Stimulated activated CD8-positive, alpha-beta memory T cell treated with anti-CD3 and anti-CD28 coated beads, Interleukin-12 subunit alpha, Interleukin-12 subunit beta, amount 100 ng/mL, for 1 hour (primary cell): ENCODE measurements at regions not wholly inside any gene's neighbourhood (a gene's known extent, or its start where the extent isn't known, plus 50 kb on each side); places are given as distances from the start of the nearest gene placed in this dataset.

ENCODE experiments used
- DNase-seq: peaks from one replicate; pipeline ENCODE4 v3.0.0-alpha.2; 2020; ENCODE audit warnings: low read depth

DNA sequence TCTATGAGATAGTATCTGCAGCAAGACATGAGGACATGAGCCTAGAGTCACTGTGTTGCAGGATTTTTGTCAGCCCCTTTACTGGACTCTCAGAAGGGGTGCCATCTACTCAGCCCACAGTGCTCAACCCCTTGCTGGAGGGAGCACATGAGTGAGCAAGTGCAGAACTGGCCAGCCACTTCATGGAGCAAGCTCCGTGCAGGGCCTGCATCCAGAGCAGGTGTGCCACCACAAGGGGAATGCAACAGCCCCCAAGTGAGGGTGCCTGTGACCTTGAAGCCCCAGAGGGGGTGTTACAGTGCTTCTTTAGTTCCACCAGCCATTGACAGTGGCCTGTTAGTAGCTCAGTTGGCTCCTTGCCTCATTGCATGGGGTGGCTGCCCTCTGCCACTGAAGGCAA lies 649.7 kb downstream of the PLPP3 start:
- DNase-seq, result no peak

DNA sequence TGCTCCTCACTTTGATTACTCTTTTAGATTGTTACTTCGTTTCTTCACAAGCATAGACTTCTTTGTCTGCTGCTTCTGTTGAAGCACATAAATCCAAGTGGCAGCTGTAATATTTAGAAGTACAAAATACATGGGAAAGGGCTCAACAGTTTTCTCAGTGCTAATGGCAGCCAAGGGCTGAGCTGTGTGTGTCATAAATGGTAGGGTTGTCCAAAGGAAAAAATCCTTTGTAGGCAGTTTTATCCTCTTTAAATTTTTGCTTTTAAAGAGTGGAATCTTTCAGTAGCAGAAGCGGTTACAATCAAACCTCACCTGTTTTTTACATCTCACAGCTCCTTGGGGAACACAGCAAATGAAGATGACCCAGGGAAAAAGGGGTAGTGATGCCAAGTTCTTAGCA lies 650.8 kb downstream of the PLPP3 start:
- no peak for DNase-seq

DNA sequence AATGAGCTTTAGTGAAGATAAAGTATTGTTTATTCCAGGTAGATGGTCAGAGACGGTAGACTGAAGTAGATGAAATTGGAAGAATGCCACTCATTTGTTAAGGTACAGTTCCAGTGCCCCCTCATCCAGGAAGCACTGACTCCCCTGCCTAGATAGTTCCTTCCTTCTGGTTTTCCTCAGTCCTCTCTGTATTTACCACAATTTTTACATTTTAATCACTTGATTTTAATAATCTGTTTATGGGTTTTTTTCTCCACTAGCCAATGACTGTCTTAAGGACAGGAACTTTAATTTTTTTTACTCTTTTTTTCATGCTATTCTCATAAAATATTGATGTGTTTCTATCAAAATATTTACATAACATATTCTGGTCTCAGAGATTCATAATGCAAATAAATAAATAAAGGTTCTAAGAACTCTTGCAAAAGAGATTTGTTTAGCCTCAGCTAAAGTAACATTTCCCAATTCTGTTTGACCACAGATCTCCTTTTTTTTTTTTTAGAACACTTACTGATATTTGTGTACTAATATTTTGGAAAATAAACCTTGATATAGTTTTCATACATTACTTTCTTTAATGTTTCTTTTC lies 651.6 kb downstream of the PLPP3 start:
- DNase-seq, result no peak

DNA sequence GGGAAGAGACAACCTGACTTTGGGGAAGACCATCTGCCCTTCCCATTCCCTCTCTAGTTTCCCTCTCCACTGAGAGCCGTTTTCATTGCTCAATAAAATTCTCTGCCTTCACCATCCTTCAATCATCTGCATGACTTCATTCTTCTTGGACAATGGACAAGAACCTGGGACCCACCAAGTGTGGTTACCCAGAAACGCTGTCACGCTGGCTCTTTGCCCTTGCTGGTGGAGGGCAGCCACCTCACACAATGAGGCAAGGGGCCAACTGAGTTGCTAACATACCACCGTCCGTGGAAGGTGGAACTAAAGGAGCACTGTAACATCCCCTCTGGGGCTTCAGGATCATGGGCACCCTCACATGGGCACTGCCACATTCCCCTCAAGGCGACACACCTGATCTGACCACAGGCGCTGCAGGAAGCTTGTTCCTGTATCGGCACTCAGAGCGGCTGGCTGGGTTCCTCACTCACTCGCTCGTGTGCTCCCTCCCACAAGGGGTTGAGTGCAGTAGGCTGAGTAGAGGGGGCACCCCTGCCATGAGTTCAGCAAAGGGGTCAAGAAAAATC lies 652.4 kb downstream of the PLPP3 start:
- DNase-seq, result no peak

DNA sequence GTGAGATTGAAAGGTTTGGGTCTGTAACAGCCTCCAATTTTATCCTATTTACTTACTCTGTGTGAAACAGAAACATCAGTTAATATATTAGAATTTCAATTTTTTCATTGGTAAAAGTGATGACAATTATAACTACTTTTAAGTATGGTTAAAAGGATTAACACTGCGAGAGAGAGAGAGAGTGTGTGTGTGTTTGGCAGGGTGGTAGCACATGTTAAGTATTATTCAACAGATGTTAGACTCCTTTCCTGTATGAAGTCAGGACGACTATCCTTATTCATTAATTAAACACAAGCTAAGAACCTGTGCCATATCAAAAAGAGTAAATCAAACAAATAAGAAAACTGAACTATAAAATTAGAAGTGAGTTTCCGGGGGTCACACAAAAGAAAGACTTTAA lies 662.5 kb downstream of the PLPP3 start:
- no peak for DNase-seq

DNA sequence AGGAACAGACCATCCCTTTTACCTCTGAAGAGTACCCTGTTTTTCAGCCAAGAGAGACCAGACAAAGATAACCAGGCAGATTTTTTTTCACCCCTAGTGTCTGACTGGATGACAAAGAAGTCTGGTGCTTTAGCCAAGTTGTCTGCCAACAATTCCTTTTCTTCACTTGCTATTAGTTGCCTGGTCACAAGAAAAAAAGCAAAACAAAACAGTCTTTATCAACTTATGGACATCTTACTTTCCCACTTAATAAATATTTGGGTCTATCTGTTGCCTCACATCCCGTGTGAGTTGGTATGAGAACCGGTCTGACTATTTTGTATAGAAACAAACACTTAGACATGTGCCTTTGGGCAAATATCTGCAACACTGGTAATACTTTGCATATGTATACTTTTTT lies 662.9 kb downstream of the PLPP3 start:
- DNase-seq, result no peak

DNA sequence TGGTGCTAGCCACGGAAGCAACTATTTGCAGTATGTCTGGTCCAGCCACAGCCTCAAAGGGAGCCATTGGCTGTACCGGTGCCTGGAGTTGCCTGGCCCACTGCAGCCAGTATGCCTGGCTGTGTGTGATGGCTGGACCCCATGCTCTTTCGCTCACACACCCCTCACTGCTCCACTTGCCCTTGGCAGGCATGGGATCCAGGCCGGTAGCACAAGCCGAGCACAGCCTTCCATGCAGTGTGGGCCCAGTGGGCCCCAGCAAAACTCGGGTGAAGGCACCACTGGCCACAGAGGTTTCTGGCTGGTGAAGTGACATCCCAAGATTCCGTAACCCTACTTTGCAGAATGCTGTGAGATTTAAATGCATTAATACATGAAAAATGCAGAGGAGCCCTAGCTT lies 665.8 kb downstream of the PLPP3 start:
- DNase-seq, result no peak

DNA sequence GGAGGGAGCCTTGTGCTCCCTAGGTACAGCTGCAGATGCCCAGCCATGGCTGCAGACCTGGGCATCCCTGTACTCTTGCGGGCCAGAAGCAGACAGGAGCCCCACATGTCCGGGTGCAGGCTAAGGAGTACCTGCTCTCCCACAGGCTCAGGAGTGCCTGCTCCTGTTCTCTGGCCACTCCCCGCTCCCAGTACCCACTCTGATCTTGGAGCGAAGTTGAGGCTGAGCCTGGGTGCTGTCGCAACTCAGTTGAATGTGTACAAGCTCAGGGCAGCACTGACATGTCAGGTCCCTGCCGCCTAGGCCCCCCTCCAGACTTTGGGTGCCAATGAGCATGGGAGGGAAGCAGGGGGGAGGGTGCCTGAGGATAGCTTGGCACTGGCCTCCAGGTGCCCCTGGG lies 666.9 kb downstream of the PLPP3 start:
- DNase-seq, result no peak

DNA sequence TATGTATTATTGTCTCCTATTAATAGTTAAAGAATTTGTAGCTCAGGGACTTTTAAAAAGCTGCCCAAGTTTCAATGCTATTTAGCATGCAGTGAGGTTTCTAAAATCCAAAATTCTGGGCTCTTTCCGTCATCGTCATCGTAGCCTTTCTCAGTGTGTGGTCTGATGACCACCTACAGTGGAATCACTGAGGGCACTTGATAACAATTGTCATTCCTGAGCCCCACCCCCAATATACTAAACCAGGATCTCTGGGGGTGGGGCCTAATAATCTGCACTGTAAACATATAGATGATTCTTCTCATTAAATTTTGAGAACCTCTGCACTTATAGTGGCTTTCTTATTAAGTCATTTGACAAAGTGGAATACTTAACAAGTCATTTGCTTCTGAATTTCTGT lies 674.8 kb downstream of the PLPP3 start:
- no peak for DNase-seq

DNA sequence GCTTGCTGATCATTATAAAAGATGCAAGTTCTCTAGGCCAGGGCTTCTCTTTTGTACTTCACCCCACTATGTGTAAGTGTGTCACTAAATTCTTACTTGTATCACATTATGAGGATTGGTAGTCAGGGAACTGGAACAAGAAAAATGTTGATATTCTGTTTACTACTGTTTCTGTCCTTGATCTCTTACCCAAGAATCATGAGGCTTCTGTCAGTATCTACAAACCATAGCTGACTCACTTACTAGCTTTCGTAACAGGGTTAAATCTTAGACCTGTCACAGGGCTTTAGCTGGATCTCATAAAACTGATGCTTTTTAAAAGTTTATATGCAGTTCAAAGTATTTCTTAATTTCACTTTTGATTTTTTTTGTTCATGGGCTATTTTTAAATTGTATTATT lies 681.2 kb downstream of the PLPP3 start:
- DNase-seq, result no peak

DNA sequence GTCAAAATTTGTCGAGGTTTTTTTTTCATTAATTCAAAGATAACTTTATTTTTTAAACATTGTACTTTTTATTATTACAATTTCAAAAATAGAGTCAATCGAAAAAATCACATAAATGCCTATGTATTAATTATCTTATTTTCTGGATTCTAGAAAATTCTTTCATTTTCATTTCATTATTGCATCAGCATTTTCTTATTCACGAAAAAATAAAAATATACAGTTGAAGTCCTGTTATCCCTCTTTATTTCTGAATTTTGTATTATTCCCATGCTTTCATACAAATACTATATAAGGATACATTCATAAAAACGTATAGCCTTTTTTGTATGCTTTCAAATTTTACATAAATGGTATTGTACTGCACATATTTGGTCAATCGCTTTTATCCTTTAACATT lies 681.0 kb upstream of the USP24 start:
- DNase-seq, result no peak

DNA sequence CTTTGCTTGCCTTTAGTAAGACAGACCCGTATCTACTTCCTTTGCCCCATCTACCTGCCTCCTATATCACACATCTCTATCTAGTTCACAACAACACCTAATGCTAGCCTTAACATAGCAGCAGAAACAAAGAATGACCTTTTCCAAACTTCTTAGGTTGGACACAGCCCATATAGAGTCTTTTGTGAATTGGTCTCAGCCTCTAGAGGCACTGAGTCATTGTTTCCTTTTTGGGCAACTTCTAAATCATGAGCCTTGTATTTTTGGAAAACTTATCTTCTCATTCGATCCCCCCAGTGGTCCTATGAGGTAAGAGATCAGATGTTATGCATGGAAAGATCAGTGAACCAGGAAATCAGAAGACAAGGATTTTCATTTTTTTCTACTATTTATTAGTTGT lies 679.4 kb upstream of the USP24 start:
- no peak for DNase-seq

DNA sequence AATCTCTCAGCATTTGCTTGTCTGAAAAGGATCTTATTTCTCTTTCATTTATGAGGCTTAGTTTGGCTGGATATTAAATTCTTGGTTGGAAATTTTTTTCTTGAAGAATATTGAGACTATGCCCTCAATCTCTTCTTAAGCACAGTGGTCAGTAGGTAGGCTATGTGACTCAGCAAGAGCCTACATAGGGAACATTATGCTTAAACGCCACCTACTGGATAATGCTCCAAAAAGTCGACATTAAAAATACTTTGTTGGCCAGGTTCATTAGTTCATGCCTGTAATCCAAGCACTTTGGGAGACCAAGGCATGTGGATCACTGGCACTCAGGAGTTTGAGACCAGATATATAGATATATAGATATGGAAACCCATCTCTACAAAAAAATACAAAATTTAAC lies 678.0 kb upstream of the USP24 start:
- no peak for DNase-seq

DNA sequence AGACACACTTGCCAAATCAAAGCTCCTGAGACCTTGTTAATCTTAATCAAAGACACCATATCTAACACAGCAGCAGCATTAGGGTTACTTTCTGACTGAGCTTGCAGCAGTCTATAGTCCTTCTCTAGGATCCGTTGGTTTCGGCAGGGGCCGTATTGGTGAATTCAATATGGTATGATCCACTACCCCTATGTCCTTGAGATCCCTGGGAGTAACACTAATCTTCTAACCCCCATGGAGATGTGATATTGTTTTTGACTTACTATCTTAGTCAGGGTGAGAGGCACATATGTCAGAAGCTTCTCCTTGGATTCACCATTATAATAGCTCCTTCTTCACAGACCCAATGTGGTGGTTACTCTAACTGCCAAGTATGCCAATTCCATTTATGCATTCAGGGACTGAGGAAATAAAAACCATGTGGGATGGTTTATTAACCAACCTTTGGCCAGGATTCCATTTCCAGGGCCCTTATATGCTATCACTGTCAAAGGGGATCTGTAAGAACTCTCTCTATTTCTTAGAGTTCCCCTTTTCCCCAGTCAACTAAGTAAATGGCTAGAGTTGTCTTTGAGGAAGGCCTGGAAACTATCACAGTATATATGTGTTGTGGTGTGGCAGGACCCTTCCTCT lies 673.6 kb upstream of the USP24 start:
- no peak for DNase-seq

DNA sequence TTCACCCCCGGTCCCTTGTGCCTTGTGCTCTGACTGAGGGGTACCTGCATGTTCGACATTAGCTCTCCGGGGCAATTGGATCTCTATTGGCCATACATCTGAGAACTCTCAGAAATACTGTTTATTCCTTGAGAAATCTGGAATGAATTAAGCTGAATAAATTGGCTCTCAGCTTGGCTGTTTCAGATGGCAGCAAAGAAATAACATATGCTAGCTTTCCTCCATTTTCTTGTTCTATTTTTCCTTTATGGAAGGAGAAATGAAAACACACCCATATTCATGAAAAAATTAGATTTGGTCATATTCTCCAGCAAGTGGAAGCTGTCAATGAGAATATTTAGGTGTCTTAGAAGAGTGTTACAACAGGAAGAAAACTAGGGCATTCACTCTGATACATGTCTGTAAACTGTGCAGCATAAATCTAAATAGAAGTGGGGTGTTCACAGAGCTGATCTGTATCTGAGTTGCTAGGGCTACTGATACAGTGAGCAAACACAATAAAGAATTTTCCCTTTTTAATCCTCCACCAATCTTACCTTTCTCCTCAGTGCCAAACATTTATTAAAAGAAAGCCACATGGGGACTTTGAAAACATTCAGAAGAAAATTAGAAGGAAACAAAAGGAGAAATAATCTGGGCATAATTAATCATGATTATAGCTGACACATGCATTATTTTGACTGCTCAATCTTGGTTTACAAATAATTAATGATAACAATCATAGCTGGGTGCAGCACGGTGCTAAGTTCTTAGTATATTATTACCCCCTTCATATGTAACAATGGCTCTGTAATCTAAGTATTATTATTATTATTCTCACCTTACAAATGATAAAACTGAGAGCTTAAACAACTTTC lies 671.9 kb upstream of the USP24 start:
- no peak for DNase-seq

DNA sequence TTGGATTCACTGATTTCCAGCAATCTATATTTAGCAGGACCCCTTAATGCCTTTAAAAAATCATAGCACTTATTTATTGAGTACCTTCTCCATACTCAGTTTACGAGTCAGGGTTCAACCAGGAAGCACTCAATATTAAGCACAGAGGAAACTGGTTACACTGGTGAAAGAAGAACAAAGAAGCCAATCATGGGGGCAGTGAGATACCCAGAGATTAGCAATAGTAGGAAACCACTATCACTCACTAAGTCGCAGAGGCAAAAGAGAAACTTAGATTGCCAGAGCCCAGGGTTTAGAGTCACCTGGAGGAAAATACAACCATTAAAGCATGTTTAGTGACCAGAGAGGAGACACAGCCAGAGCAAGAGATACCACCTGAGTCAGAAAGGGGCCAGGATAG lies 670.5 kb upstream of the USP24 start:
- DNase-seq, result no peak

DNA sequence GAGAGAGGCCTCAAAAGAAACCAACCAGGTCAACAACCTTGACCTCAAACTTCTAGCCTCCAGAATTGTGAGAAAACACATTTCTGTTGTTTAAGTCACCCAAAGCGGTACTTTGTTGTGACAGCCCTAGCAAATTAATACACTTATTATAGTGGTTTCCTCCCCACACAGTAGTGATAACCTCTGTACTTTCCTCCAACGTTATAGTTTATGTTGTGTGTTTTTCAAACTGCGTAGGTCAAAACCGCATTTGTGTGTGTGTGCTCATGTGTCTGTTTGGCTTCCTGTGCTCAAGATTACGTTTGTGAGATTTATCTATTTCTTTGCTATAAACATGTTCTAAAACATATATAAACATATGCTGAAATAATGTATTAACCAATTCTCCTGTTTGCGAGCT lies 667.8 kb upstream of the USP24 start:
- DNase-seq, result no peak

DNA sequence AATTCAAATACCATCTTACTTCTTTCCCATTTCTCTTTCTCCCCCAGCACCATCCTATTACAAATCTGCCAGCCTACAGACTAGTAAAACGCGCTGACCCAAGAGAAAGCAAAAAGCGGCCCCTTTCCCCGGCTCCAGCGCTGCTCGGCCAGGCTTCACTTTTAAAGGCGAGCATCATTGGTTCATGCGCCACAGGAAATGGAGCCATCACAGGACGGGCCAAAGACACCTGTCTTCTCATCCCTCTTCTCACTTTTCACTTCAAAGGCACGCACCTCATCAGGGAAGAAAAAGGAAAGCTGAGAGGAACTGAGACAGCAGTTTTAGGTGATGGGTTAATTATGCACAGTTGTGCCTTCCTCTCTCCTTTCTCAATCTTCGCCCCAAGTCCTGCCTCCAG lies 664.2 kb upstream of the USP24 start:
- DNase-seq, result no peak

DNA sequence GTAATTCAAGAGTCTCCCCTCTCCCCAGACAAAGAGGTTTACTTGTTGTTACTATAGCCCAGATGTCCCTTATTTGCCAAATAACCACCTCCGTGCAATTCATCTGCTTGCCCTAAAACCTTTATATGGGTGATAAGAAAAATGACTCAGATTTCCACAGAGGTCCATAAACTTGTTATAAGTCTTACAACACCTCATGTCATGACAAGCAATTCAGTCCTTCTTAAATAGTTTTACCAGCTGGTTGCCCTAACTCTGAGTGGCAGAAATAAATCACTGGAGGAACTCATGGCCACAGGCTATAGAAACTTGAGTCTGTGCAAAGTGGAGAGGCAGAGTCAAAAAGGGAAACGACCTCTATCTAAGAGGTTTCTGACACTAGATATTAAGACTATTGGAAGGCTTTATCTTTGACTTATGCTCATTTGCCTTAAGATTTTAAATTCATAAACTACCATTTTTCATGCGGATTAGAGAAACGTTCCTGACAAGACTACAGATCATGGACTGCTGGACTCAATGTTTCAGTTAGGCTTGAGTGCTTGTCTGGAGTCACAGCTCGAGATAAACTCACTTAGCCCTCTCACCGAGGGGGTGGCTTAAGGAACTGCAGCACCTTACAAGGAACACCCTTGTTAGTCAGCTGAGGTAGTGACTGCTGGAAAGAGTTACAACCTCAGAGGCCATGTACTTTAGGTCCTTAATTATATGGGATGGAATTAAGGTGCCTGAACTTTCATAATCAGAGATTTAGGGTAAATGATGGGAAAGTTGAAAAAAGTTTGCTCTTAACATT lies 662.5 kb upstream of the USP24 start:
- no peak for DNase-seq

DNA sequence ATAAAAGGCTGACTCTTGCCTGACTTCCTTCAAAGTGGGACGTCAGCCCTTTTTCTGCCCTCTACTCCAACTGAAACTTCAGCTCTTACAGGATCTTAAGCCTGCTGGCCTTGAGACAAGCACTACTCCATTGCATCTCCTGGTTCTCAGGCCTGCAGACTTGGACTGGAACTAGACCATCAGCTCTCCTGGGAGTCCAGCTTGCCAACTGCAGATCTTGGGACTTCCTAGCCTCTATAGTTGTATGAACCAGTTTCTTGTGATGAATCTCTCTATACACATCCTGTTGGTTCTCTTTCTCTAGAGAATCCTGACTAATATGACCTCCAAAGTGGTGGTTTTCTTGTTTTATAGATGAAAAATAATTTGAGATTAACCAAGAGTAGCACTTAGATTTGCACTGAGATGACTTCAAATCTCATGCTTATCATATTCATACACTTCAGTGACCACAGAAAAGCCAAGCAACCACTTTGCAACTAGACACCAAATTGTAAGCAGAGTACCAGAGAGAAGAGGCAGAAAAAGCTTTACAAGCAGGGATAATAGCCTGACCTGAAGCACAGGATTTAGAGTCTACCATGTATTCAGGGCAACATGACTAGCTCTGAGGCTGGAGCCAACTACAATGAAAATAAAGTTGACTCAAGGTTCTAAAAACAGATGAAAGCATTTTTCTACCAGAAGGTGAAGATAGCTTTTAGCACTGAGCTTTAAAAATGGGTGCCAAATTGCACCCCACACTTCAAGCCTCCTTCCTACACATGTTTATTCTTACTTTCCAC lies 661.3 kb upstream of the USP24 start:
- DNase-seq, result no peak

DNA sequence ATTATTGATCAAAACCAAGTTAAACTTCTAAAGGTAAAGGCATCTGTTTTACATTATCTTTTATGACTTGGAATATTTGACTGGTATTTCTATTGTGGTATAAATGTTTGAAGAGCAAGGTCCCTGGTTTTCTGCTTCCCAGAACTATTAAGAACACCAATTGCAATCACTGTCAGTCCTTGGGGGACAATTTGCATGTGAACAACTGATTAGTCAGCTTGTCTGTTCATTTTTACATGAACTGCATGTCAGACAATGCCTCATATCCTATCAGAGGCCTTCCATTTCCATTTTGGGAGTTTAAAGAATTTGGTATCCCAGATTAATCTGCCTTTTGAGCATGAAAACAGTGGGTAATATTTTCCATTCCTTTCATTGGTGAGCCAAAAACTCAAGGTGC lies 654.9 kb upstream of the USP24 start:
- no peak for DNase-seq

DNA sequence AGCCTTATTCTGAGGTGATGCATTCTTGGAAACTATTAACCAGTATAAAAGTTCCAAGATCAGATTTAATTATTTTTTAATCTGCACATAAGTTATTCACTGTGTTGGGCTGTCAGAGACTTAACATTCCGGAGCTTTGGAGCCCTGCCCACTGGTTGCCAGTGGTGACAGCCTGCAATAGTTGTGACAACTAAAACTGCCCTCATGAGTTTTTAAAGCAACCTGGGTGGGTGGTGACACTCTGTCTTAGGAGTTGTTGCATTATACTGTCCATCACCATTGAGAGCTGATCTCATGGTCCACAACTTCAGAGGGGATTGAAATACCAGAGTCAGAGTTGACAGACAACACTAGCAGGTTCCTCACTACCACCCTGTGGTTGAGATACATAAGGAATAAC lies 653.9 kb upstream of the USP24 start:
- DNase-seq, result no peak
